HG03354 (cell line): ENCODE measurements at regions not wholly inside any gene's neighbourhood (a gene's known extent, or its start where the extent isn't known, plus 50 kb on each side); places are given as distances from the start of the nearest gene placed in this dataset.

Experiments used
- ATAC-seq: cut with Tn5 transposase; IDR thresholded peaks from one replicate; pipeline ENCODE4 v1.9.1; 2021; ENCODE audit warnings: mild to moderate bottlenecking; ENCODE audit not compliant: unreplicated experiment, poor library complexity, severe bottlenecking

DNA sequence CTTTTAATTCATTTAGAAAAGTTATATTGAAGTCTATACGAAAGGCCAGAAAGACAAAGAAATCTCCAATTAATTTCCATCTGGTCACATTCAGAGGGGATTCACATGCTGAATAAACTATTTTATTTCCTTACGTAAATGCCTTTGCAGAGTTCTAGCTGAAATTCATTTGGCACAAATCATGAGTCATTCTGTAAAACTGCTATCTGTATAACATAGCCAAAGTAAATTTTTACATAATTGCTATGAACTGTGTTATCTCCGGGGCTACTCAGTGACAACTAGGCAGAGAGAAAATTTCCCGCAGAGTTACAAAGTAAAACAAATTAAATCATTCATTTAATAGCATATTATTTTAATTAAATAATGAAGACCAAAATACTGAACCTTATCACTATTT, 463.2 kb upstream of the ADAMTS16 start:
- no peak for ATAC-seq

DNA sequence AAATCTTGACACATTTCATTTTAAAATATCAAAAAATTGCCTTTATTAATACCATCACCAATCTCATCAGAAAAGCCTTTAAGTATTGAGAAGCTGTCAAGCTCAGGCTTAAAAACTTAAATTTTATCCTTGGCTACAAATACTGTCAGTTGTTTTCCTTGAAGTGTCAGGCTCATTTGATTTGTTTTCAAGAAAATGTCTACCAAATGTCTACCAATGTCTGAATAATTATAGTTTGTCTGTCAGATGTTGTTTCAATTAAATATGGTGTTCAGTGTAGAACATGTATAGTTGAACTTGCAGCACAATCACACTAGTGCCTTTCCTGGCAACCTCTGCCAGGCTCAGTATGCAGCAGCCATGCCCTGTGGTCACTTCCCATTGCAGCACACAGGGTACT, 455.2 kb upstream of the ADAMTS16 start:
- ATAC-seq: no peak

- ATAC-seq: no peak
Observed at GRCh38 chr5:4698596-4698995, 441.5 kb upstream of the ADAMTS16 start.

GRCh38 chr5:4699592-4699991, 440.5 kb upstream of the ADAMTS16 start:
- ATAC-seq: no peak

GRCh38 chr5:4700069-4700468, 440.1 kb upstream of the ADAMTS16 start:
- no peak for ATAC-seq

DNA sequence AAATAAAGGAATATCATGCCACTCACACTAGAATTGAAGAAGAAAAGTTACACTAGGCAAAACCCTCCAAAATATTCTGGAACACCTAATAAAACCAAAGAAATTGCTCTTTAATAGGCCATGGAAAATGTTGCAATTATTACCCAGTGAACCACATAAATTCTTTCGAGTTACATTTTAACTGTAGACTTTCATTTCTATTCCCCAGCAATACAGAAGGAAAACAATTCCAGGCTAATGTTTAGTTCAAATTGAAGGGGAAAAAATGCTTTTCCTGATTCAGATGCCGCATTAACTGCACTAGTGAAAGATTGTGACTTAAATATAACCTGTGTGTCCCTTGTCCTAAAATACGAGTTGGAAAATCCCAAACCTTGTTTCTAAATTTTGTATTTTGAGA, 439.3 kb upstream of the ADAMTS16 start:
- ATAC-seq: no peak

- ATAC-seq: no peak
Observed at GRCh38 chr5:4703931-4704458, 436.1 kb upstream of the ADAMTS16 start.

GRCh38 chr5:4704951-4705350, 435.2 kb upstream of the ADAMTS16 start:
- ATAC-seq: no peak

DNA sequence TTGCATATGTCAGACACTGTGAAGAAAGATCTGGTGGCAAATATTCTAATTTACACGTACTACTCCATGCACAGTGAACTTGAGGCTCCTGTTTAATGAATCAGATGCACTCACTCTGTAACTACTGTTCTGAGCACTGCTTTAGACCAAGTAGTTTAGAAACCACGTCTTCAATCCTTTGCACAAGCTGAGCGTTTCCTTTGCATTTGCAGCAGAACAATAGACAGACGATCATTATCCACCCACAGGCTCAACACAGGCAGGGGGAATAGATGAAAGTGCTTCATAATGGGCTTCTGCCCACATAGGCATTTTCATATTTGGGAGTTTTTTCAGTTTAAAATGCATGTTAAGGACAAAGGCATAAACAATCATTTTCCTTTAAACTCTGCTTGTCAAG, 423.3 kb upstream of the ADAMTS16 start:
- ATAC-seq: no peak

- no peak for ATAC-seq
Observed at GRCh38 chr5:4717446-4717845, 422.7 kb upstream of the ADAMTS16 start.

GRCh38 chr5:4720831-4721230, 419.3 kb upstream of the ADAMTS16 start:
- ATAC-seq: no peak

DNA sequence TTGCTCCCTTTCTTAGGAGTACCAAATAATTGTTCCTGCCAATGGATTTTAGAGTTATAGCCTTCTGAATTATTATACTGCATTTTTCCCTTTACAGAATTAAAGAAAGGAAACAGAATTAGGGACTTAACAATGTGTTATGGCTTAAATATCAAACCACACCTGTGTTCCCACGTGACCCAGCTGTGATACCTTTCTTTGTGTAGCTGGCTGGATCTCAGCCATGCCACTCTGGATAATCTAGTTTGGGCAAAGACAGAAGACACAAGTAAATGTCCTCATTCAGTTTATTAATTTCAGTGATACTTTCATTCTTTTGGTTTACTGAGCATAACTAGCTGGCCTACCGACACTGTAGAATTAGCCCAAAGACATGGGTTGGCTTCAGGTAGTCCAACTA, 417.2 kb upstream of the ADAMTS16 start:
- ATAC-seq: no peak

DNA sequence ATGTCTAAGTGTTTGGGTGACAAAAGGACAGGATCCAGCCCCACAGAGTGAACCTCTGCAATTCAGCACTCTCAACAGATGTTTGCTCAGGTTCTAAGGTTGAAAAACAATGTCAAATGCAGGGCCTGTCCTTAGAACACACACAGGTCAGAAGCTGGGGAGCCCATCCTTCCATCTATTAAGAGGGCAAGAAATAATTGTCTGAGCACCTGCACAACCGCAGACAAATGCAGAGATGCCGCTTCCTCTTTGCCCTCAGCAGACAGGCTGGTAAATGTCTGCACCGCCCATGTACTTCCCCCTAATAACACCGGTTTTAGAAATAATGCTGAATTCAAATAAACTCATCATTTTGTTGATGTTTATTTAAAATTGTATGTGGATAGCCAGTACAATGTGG, 414.5 kb upstream of the ADAMTS16 start:
- no peak for ATAC-seq

DNA sequence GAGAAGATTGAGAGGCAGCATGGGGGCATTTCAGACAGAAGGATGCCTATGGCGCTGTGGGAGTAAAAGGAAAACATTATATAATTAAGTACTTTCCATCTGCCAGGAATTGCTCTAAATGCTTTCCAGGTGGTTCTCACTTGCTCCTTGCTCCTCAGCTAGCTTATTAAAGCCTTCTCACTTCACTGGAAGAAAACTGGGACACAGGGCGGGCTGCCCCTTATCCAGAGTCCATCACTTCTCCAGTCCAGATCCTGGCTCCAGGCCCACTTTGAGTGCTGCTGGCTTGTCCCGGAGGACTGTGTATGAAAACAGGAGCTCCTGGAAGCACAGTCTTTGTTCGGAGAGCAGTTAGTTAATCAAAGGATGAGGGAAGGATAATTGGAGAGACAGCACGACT, 409.9 kb upstream of the ADAMTS16 start:
- no peak for ATAC-seq

- no peak for ATAC-seq
Observed at GRCh38 chr5:4734348-4734747, 405.8 kb upstream of the ADAMTS16 start.

DNA sequence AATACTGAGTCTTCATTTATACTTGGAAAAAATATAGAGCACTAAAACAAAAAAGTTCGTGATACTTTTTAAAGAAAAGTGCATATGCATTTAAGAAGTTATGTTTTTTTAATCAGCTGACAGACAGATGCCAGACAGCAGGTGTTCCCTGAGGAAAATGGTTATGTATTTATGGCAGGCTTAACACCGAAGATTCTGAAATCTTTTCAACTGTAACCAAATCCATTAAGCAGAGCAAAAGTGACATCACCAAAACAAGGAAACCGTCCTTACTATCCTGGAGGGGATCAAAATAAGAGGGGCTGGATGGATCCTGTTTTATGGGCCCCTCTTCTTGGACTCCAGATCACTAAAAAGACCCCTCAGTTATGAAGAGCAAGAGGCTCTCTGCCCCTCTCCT, 404.9 kb upstream of the ADAMTS16 start:
- no peak for ATAC-seq

- ATAC-seq: no peak
Observed at GRCh38 chr5:4737868-4738267, 402.3 kb upstream of the ADAMTS16 start.

DNA sequence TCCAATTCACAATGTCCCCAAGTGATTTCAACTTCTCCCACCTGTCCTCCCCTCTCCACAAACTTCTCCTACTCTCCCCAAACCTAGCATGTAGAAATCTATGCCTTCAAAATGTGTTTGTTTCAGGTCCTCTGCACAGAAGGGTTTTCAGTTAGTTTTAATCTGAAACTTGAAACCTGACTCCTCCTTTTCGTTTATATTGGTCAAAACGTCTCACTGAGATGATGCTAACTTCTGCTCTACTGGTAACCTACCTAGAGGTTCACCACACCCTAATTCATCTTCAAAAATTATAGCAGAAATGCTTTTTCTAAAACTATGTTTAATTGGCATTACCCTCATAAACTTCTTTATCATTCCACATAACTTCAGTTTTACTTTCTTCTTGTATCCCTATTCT, 401.8 kb upstream of the ADAMTS16 start:
- ATAC-seq: no peak

GRCh38 chr5:4740156-4740555, 400.0 kb upstream of the ADAMTS16 start:
- no peak for ATAC-seq

- no peak for ATAC-seq
Observed at GRCh38 chr5:4758550-4758949, 381.6 kb upstream of the ADAMTS16 start.

GRCh38 chr5:4758996-4759395, 381.1 kb upstream of the ADAMTS16 start:
- ATAC-seq: no peak

DNA sequence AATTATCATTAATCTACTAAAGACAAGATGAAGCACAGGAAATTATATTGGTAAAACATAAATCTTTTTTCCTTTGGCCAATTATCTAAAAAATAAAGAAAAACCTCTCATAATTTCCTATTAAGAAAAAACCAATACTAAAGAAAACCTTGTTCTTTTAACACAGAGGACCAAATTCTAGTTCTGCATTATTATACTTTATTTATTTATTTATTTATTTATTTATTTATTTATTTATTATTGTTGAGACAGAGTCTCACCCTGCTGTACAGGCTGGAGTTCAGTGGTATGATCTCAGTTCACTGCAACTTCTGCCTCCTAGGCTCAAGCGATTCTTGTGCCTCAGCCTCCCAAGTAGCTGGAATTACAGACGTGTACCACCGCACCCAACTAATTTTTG, 377.8 kb upstream of the ADAMTS16 start:
- ATAC-seq: no peak

GRCh38 chr5:4765411-4765810, 374.7 kb upstream of the ADAMTS16 start:
- no peak for ATAC-seq
